ENCODE measurements at regions not wholly inside any gene's neighbourhood (a gene's known extent, or its start where the extent isn't known, plus 50 kb on each side); places are given as distances from the start of the nearest gene placed in this dataset.
"Not testable (repeated sequence)": the region's sequence is repeated elsewhere in the genome, so short reads cannot be mapped to it uniquely, and the experiment has no call there.

DNA sequence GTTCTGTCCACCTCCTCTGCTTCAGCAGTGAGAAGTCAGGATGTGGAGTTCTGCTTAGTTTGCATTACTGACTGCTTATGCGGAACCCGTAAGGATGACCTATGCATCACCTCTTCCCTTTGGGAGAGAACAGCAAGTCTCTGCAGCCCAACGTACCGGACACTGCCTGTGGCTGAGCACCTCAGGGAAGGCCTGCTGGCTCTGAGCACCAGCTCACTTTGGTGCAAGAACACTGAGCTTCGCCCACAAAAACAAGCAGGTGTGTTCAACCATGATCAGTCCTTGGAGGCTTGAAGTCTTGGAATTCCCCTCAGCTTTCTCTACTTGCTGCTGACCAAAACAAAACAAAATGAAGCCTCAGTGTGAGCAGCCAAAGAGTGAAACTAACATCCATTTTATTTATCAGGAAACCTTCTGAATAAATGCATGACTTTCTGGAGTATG, 52.7 kb upstream of the NCK2 start:
- DNase-seq: no peak

GRCh38 chr2:105690566-105690965, 54.1 kb upstream of the NCK2 start:
- no peak for DNase-seq

DNA sequence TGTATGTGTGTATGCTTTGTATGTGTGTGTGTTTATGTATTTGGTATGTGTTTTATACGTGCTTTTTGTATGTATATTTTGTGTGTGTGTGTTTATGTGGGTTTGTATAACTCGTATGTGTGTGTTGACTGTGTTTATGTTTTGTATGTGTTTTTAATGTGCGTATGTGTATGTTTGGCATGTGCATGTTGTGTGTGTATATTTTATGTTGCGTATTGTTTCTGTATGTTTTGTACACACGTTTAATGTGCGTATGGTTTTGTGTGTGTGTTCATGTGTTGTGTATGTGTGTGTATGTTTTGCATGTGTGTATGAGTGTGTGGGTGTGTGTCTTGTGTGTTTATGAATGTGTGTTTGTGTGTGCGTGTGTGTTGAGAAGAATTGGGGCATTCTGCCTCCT, 55.2 kb upstream of the NCK2 start:
- DNase-seq: no peak

GRCh38 chr2:105688946-105689345, 55.8 kb upstream of the NCK2 start:
- DNase-seq: no peak

GRCh38 chr2:105686588-105686987, 58.1 kb upstream of the NCK2 start:
- no peak for DNase-seq

GRCh38 chr2:105683011-105683492, 61.7 kb upstream of the NCK2 start:
- no peak for DNase-seq

- DNase-seq: no peak
Measured at GRCh38 chr2:105682401-105682800, 62.3 kb upstream of the NCK2 start.

DNA sequence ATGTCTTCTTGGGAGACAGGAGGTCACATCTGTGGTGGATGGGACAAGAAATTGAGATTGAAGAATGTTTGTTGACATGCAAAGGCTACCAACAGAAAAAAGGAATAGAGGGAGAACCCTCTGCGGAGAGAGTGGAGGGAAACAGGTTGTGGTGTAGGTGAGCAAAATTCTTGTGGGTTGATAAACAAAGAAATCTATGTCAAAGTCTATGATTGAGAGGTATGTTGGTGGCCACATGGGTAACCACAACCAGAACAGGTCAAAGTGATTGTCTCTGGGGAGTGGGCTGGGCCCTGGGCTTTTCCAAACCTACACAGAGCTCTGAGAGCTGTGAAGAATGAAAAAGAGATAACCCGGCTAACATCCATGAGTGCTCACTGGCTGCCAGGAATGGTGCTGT, 62.8 kb upstream of the NCK2 start:
- DNase-seq: no peak

- no peak for DNase-seq
Measured at GRCh38 chr2:105680357-105680756, 64.4 kb upstream of the NCK2 start.

DNA sequence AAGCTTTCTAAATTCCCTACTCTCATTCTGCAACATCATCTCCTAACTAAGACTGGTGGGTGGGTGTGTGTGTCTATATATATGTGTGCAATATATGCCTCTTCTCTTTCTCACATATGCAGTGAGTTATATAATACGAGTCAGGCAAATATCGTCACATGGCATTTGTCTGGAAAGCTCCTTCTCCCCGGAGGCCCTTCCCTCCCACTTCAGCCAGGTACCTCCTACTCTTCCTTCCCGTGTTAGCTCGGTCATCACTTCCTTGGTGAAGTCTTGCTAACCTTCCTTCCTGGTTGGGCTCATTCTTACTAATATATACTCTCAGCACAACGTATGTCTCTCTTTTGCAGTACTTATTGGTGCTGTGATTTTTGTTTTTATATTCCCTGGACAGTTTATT, 66.4 kb upstream of the NCK2 start:
- no peak for DNase-seq

- DNase-seq: no peak
Measured at GRCh38 chr2:105677901-105678300, 66.8 kb upstream of the NCK2 start.

- no peak for DNase-seq
Measured at GRCh38 chr2:105675841-105676240, 68.9 kb upstream of the NCK2 start.

- no peak for DNase-seq
Measured at GRCh38 chr2:105674859-105675541, 69.7 kb upstream of the NCK2 start.

GRCh38 chr2:105674401-105674800, 70.3 kb upstream of the NCK2 start:
- DNase-seq: no peak

GRCh38 chr2:105671156-105671555, 73.6 kb upstream of the NCK2 start:
- DNase-seq: no peak

DNA sequence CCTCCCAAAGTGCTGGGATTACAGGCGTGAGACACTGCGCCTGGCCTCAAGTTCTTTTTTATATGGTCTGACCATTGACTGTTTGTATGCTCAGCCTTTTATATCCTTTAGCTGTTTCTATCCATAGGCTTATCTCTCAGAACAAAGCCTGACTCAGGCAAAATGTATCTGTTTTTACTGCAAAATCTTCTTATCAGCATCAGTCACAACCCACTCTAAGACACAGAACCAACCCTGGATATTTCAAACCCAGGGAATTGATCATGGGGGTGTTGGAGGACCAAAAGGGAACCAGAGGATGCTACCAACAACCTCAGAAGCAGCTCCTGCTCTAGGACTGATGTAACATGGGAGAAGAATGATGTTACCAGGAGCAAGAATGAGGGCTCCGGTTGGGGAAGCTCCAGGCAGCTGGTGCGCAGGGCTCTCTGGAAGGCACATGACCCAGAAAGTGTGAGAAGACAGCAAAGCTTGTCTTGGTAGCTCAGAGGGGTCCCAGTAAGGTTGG, 75.3 kb upstream of the NCK2 start:
- DNase-seq: no peak

- no peak for DNase-seq
Measured at GRCh38 chr2:105665480-105665879, 79.2 kb upstream of the NCK2 start.

DNA sequence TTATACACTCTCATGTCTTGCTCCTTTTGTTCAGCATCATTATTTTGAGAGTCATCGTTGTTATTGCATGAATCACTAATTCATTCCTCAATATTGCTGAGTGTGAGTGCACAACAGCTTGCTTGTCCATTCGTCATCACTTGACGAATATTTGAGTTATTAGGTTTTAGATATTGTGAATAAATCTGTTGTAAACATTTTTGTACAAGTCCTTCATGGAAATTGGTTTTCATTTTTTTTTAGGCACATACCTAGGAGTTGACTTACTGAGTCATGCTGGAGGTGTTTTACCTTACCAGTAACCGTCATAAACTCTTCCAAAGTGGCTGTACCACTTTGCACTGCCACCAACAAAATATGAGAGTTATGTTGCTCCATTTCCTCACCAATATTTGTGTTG, 84.2 kb upstream of the NCK2 start:
- DNase-seq: no peak

DNA sequence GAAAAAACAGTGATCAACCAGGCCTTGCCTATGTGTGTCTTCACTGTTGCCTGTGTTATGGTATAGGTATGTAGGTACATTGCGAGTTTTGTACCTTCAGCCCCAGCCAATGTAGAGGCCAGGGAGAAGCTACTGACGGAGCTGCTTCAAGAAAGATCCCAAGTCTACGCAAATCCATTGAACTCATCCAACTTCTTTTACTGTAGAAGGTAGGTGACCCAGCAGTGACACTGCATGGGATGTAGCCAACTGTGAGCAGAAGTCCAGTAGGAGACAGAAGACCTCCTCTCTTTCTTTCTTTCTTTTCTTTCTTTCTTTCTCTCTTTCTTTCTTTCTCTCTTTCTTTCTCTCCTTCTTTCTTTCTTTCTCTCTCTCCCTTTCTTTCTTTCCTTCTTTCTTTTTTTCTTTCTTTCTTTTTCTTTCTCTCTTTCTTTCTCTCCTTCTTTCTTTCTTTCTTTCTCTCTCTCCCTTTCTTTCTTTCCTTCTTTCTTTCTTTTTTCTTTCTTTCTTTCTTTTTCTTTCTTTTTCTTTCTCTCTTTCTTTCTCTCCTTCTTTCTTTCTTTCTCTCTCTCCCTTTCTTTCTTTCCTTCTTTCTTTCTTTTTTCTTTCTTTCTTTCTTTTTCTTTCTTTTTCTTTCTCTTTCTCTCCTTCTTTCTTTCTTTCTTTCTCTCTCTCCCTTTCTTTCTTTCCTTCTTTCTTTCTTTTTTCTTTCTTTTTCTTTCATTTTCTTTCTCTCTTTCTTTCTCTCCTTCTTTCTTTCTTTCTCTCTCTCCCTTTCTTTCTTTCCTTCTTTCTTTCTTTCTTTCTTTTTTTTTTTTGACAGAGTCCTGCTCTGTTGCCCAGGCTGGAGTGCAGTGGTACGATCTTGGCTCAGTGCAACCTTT, 88.7 kb upstream of the NCK2 start:
- DNase-seq: not testable (repeated sequence)

- no peak for DNase-seq
Measured at GRCh38 chr2:105655244-105655643, 89.5 kb upstream of the NCK2 start.

- DNase-seq: no peak
Measured at GRCh38 chr2:105654474-105655004, 90.2 kb upstream of the NCK2 start.

GRCh38 chr2:105653302-105653701, 91.4 kb upstream of the NCK2 start:
- no peak for DNase-seq

GRCh38 chr2:105652014-105652796, 92.5 kb upstream of the NCK2 start:
- DNase-seq: no peak

Measured in activated gamma-delta T cell treated with Interleukin-2 at 50 U/mL for 16 hours (primary cell).